Body of pancreas (tissue), 4 donors: ENCODE measurements at regions not wholly inside any gene's neighbourhood (a gene's known extent, or its start where the extent isn't known, plus 50 kb on each side); places are given as distances from the start of the nearest gene placed in this dataset.

Experiments
- CTCF ChIP-seq, 7 experiments: fragments of 450-650 bp in 4 of 7; fragments of 200-600 bp in 3 of 7; sonication (generic) in 3 of 7; IDR thresholded peaks; one replicate each; pipeline ENCODE4 v1.5.1; 2016 to 2019; ENCODE audit warnings: antibody characterized with exemption in 7 of 7
- POLR2A ChIP-seq, 3 donors: fragments of 450-650 bp; IDR thresholded peaks; one replicate each; pipeline ENCODE4 v1.6.1; 2016; ENCODE audit warnings: antibody characterized with exemption in 3 of 3, mild to moderate bottlenecking in 2 of 3

GRCh38 chr2:225130093-225130492 is 87.8 kb upstream of the DOCK10 start:
- TF ChIP-seq CTCF (IDR thresholded peaks at IDR 0.05) (no peak), POLR2A (IDR thresholded peaks at IDR 0.05) (no peak)
